WERI-Rb-1 (cell line): ENCODE measurements at regions not wholly inside any gene's neighbourhood (a gene's known extent, or its start where the extent isn't known, plus 50 kb on each side); places are given as distances from the start of the nearest gene placed in this dataset.

Experiments
- DNase-seq: peaks from one replicate; pipeline ENCODE4 v3.0.0-alpha.2; 2020
- H3K27ac ChIP-seq: fragments of 250-450 bp; sonication (Bioruptor Pico); 2 replicates; pipeline ENCODE4 v1.5.1; 2020; ENCODE audit warnings: mild to moderate bottlenecking, moderate library complexity
- H3K27me3 ChIP-seq: fragments of 250-450 bp; sonication (Bioruptor Pico); 2 replicates; pipeline ENCODE4 v1.5.1; 2021; ENCODE audit warnings: mild to moderate bottlenecking, low read depth, moderate library complexity; ENCODE audit not compliant: insufficient read depth, severe bottlenecking
- H3K36me3 ChIP-seq: fragments of 250-450 bp; sonication (Bioruptor Pico); 2 replicates; pipeline ENCODE4 v1.5.1; 2020; ENCODE audit warnings: mild to moderate bottlenecking, moderate library complexity
- H3K4me3 ChIP-seq: 2 replicates; pipeline ENCODE4 v1.5.1; 2011; ENCODE audit warnings: low read depth, mild to moderate bottlenecking, control low read depth, low read length
- H3K9me3 ChIP-seq: fragments of 250-450 bp; sonication (Bioruptor Pico); 2 replicates; pipeline ENCODE4 v1.5.1; 2021; ENCODE audit warnings: mild to moderate bottlenecking, moderate library complexity; ENCODE audit not compliant: severe bottlenecking
- TF ChIP-seq, protein P1 (sequence below): IDR thresholded peaks from 2 replicates; pipeline ENCODE4 v1.5.1; 2011; ENCODE audit warnings: low read depth, mild to moderate bottlenecking, control low read depth, inconsistent platforms, low read length

DNA sequence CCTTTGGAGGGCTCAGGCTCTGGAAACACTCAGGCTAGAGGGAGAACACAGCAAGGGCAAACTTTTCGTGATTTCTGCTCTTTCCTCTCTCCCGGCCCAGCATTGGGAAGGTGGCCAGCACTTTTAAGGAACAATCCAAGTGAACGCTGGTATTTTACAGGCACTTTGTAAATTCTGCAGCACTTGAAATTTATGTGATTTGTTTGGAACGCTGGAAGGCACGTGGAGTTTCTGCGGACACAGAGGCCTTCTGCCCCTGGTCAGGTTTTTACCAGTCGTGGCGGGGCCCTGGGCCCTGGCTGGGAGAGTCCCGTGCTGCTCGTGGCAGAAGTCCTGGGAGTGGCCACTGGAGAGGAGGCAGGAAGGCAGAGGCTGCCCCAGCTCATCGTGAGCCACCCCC lies 188.6 kb downstream of the ENGASE start:
- Histone ChIP-seq H3K9me3 (no peaks in the 10 kb centered on the region), H3K4me3 (no peak overlapping the region), H3K27ac (no peak overlapping the region), H3K27me3 (no peaks in the 10 kb centered on the region), H3K36me3 (no peaks in the 10 kb centered on the region)
- no peak for DNase-seq
- TF ChIP-seq, protein P1, sequence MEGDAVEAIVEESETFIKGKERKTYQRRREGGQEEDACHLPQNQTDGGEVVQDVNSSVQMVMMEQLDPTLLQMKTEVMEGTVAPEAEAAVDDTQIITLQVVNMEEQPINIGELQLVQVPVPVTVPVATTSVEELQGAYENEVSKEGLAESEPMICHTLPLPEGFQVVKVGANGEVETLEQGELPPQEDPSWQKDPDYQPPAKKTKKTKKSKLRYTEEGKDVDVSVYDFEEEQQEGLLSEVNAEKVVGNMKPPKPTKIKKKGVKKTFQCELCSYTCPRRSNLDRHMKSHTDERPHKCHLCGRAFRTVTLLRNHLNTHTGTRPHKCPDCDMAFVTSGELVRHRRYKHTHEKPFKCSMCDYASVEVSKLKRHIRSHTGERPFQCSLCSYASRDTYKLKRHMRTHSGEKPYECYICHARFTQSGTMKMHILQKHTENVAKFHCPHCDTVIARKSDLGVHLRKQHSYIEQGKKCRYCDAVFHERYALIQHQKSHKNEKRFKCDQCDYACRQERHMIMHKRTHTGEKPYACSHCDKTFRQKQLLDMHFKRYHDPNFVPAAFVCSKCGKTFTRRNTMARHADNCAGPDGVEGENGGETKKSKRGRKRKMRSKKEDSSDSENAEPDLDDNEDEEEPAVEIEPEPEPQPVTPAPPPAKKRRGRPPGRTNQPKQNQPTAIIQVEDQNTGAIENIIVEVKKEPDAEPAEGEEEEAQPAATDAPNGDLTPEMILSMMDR, result no peak

DNA sequence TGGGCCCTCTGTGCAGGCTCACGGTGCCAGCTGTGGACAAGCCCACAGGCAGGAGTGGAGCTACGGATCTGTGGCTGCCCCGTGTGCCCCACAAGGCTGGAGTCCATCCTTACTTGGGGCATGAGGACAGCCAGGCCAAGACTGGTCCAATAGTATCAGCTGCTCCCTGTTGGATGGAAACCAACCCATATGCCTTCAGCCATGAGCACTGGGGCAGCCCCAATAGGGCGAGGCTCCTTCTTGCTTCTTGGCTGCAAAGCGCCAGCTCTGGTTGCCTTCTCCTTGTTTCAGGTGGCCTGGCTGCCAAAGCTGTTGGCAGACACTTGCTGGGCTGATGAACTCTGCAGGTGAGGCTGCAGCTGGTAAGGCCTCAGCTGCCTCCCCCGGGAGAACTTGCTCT lies 188.0 kb downstream of the ENGASE start:
- DNase-seq, result no peak
- Histone ChIP-seq H3K27ac (no peak overlapping the region), H3K4me3 (no peak overlapping the region), H3K9me3 (no peaks in the 10 kb centered on the region), H3K27me3 (no peaks in the 10 kb centered on the region), H3K36me3 (no peaks in the 10 kb centered on the region)
- TF ChIP-seq, protein P1, result no peak

DNA sequence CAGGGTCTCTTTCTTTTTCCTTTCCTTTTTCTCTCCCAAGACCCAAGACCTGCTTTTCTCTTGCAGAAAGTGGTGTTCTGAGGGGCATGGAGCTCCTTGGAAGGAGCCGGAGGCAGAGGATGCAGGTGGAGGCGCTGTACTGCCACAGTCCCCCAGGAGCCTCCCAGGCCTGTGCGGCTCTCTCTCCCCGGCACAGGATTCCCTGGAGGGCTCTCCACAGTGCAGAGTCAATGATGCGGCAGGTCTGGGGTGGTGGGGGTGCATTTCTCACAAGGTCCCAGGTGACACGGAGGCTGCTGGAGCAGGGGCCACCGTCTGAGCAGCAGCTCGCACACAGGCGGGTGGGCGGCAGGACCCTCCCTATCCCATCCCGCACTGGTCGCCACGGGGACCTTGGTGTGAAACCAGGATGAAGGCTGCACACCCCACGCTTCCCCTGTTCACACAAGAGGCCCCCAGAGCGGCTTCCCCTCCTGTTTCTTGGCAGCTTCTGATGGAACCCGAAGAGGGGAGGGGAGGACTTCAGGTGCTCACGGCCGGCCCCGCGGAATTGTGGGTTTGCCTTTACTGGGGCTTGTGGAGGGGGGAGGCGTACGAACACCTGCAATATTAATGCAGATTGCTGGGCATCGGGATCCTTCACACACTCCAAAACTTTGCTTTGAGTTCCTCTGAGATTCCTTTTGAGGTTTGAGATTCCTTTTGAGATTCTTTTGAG lies 186.9 kb downstream of the ENGASE start:
- Histone ChIP-seq H3K27me3 (no peaks in the 10 kb centered on the region), H3K36me3 (no peaks in the 10 kb centered on the region), H3K4me3 (no peak overlapping the region), H3K27ac (no peak overlapping the region), H3K9me3 (no peaks in the 10 kb centered on the region)
- TF ChIP-seq, protein P1, result no peak
- no peak for DNase-seq

DNA sequence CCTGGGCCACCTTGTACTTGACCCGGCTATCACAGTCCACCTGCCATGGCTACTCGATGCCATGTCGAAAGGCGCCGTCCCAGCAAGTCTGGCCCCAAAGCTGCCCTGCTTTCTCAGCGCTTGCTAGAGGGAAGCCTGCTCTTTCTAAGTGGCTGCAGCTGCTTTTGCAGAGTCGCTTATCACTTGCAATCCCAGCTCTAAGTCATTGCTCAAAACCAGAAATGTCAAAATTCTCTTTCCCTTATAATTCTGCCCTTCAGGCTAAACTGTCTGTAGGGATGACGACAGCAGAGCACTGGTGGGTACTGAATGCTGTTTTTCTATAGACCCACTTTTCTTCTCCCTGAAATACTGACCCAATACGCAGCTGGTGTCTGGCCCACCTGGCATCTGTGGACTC lies 184.2 kb downstream of the ENGASE start:
- no peak overlapping the region for H3K4me3 ChIP-seq
- H3K9me3 ChIP-seq, result no peaks in the 10 kb centered on the region
- no peaks in the 10 kb centered on the region for H3K36me3 ChIP-seq
- no peaks in the 10 kb centered on the region for H3K27me3 ChIP-seq
- no peak for DNase-seq
- TF ChIP-seq, protein P1, result no peak
- no peak overlapping the region for H3K27ac ChIP-seq

DNA sequence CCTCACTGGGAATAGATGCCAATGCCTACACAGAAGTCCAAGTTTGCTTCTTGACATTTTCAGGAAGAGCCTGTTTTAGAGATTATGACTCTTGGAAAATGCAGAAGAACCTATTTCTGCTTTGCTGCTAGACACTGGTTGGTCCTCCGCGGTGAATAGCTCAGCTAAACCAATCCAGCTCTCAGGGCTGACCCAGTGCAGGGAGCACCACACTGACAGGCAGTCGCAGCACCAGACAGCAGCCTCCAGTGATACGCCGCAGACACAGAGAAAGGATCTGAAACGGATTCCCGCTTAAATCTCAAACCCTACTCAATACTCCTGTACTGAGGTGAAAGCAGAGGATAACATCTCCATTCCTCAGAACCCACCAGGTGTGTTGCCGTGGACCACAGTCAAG lies 183.4 kb downstream of the ENGASE start:
- H3K27ac ChIP-seq, result no peak overlapping the region
- no peak for DNase-seq
- no peak overlapping the region for H3K4me3 ChIP-seq
- TF ChIP-seq, protein P1, result no peak
- no peaks in the 10 kb centered on the region for H3K36me3 ChIP-seq
- H3K9me3 ChIP-seq, result no peaks in the 10 kb centered on the region
- no peaks in the 10 kb centered on the region for H3K27me3 ChIP-seq
